ENCODE measurements at regions not wholly inside any gene's neighbourhood (a gene's known extent, or its start where the extent isn't known, plus 50 kb on each side); places are given as distances from the start of the nearest gene placed in this dataset.
"Not testable (repeated sequence)": the region's sequence is repeated elsewhere in the genome, so short reads cannot be mapped to it uniquely, and the experiment has no call there.

DNA sequence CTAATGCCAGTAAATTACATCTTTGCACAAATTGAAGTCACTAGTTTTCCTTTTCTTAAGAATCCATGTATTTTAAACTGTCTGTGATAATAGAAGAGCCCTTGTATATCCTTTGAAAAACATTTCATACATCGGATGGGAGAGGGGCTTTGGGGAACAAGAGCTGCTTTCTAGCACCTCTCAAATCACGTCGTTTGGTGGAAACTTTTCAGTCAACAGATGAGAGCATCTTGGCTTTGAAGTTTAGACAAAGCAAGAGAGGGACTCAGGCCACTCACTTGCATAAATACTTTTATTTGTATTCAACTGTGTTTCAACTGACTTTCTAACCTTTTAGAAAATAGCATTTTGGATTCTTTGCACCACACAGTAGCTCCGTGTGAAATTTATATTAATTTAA is 502.3 kb upstream of the IMPG1 start:
- ATAC-seq (no peak), DNase-seq (no peak)
- TF ChIP-seq CTCF (IDR thresholded peaks at IDR 0.05) (no peak), POLR2A (IDR thresholded peaks at IDR 0.05) (no peak)
- WGBS, 4 donors, result 34 to 42% (median 39%) methylated on average over 4 of the region's 4 CpGs
- H3K9me3 ChIP-seq, result no peaks in the 10 kb centered on the region
- no peaks in the 10 kb centered on the region for H3K36me3 ChIP-seq
- H3K4me3 ChIP-seq, result no peak overlapping the region
- H3K4me1 ChIP-seq, result no peaks in the 10 kb centered on the region
- H3K27ac ChIP-seq, result no peak overlapping the region
- intact Hi-C loops (cut with DNase I), result no loop called here
- H3K27me3 ChIP-seq, result peaks cover 0 to 4% (median 0%) of the 10 kb centered on the region in 9 donors

DNA sequence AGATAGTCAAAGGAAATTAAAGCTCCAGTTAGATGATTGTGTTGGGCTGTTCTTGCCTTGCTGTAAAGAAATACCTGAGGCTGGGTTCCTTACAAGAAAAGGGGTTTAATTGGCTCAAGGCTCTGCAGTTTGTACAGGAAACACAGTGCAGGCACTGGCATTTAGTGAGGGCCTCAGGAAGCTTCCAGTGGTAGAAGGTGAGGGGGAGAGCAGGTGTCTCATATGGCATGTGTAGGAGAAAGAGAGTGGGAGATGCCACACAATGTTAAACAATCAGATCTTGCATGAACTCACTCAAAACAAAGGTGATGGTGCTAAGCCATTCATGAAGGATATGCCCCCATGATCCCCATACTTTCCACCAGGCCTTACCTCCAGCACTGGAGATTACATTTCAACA is 493.5 kb upstream of the IMPG1 start:
- Histone ChIP-seq H3K4me1 (no peaks in the 10 kb centered on the region), H3K27ac (no peak overlapping the region)
- no peak for ATAC-seq

DNA sequence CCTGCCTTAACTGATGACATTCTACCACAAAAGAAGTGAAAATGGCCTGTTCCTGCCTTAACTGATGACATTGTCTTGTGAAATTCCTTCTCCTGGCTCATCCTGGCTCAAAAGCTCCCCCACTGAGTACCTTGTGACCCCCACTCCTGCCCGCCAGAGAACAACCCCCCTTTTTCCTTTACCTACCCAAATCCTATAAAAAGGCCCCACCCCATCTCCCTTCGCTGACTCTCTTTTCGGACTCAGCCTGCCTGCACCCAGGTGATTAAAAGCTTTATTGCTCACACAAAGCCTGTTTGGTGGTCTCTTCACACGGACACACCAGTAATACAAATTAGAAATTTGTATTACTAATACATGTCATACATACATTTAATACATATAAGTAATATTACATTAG is 489.9 kb upstream of the IMPG1 start:
- H3K36me3 ChIP-seq; intact Hi-C loops (cut with DNase I); DNase-seq; ATAC-seq; H3K4me3 ChIP-seq; H3K27me3 ChIP-seq; H3K4me1 ChIP-seq; H3K27ac ChIP-seq: not testable (repeated sequence)
- 75 to 87% (median 81%) methylated on average over 4 of the region's 4 CpGs for WGBS, 4 donors
- H3K9me3 ChIP-seq, result peaks cover 0 to 15% (median 3%) of the 10 kb centered on the region in 12 donors

More for the DNA sequence above, 493.5 kb upstream of the IMPG1 start:
- peaks cover 0 to 18% (median 3%) of the 10 kb centered on the region in 12 donors for H3K9me3 ChIP-seq
- no peak for DNase-seq
- H3K4me3 ChIP-seq, result no peak overlapping the region
- intact Hi-C loops (cut with DNase I), result no loop called here
- TF ChIP-seq CTCF (IDR thresholded peaks at IDR 0.05) (no peak), POLR2A (IDR thresholded peaks at IDR 0.05) (no peak)
- H3K36me3 ChIP-seq, result no peaks in the 10 kb centered on the region
- no peaks in the 10 kb centered on the region for H3K27me3 ChIP-seq

- WGBS, 4 donors, result 65 to 77% (median 67%) methylated on average over 9 of the region's 9 CpGs
- H3K4me3 ChIP-seq; H3K36me3 ChIP-seq; DNase-seq; H3K4me1 ChIP-seq; ATAC-seq; H3K9me3 ChIP-seq; H3K27me3 ChIP-seq; H3K27ac ChIP-seq; intact Hi-C loops (cut with DNase I): not testable (repeated sequence)
Measured at GRCh38 chr6:76560851-76561755, 488.6 kb upstream of the IMPG1 start.

- intact Hi-C loops (cut with DNase I), result no loop called here
- H3K27ac ChIP-seq, result no peak overlapping the region
- no peak for ATAC-seq
- no peak for DNase-seq
- H3K9me3 ChIP-seq, result no peaks in the 10 kb centered on the region
- no peaks in the 10 kb centered on the region for H3K27me3 ChIP-seq
- H3K4me3 ChIP-seq, result no peak overlapping the region
- H3K4me1 ChIP-seq, result peaks cover 0 to 5% (median 0%) of the 10 kb centered on the region in 12 donors
- TF ChIP-seq POLR2A (IDR thresholded peaks at IDR 0.05) (no peak), CTCF (IDR thresholded peaks at IDR 0.05) (no peak)
- H3K36me3 ChIP-seq, result no peaks in the 10 kb centered on the region
Measured at GRCh38 chr6:76553256-76553655, 480.8 kb upstream of the IMPG1 start.
